Panc1 (cell line): ENCODE measurements at regions not wholly inside any gene's neighbourhood (a gene's known extent, or its start where the extent isn't known, plus 50 kb on each side); places are given as distances from the start of the nearest gene placed in this dataset.

ENCODE experiments used
- ATAC-seq: fragments of 200-7000 bp; cut with Tn5 transposase; 2 replicates; pipeline ENCODE4 v1.9.1; 2020; ENCODE audit warnings: mild to moderate bottlenecking, moderate library complexity
- BruUV-seq: library from RNA; stranded (reverse); fragments of 400-500 nt; replicated peaks from 2 replicates; lab custom pipeline; 2021; lab: Mats Ljungman, UMichigan
- CTCF ChIA-PET: fragments of 300-600 bp; sonication (Branson Sonifier 250); formaldehyde crosslinking; loops from one replicate; lab custom pipeline; 2022; ENCODE audit warnings: antibody characterized with exemption; lab: Charles Lee
- POLR2A ChIA-PET: fragments of 300-600 bp; sonication (Branson Sonifier 250); formaldehyde crosslinking; loops from one replicate; lab custom pipeline; 2022; ENCODE audit warnings: antibody characterized with exemption; lab: Charles Lee
- DNase-seq: peaks from one replicate; pipeline ENCODE4 v3.0.0-alpha.2; 2010; ENCODE audit warnings: low read depth, low spot score
- H3K27ac ChIP-seq: 2 replicates; pipeline ENCODE4 v1.5.1; 2011; ENCODE audit warnings: mild to moderate bottlenecking, low read length, inconsistent platforms
- H3K27me3 ChIP-seq: fragments of 200-500 bp; sonication (Bioruptor generic); 2 replicates; pipeline ENCODE4 v1.6.0; 2014; ENCODE audit warnings: low read length, inconsistent platforms; ENCODE audit not compliant: control insufficient read depth, insufficient read depth
- H3K36me3 ChIP-seq: fragments of 200-500 bp; sonication (Bioruptor generic); 2 replicates; pipeline ENCODE4 v1.5.1; 2014; ENCODE audit warnings: inconsistent platforms, mild to moderate bottlenecking, low read length, moderate library complexity; ENCODE audit not compliant: control insufficient read depth, insufficient read depth
- H3K4me1 ChIP-seq: 2 replicates; pipeline ENCODE4 v1.5.1; 2011; ENCODE audit warnings: inconsistent platforms, mild to moderate bottlenecking, low read length, moderate library complexity; ENCODE audit not compliant: control insufficient read depth, insufficient read depth
- H3K4me3 ChIP-seq, 2 experiments: 2 replicates each; pipeline ENCODE4 v1.5.1; 2011 to 2012; ENCODE audit warnings: low read depth in 2 of 2, low read length in 2 of 2, mild to moderate bottlenecking in 2 of 2, inconsistent platforms in 1 of 2, moderate library complexity in 1 of 2
- H3K9me3 ChIP-seq: fragments of 200-500 bp; sonication (Bioruptor generic); 2 replicates; pipeline ENCODE4 v1.5.1; 2014; ENCODE audit warnings: low read depth, mild to moderate bottlenecking, inconsistent platforms, low read length, moderate library complexity; ENCODE audit not compliant: control insufficient read depth, insufficient read depth
- CTCF ChIP-seq: fragments of 450-650 bp; IDR thresholded peaks from 2 replicates; pipeline ENCODE4 v1.5.1; 2017; ENCODE audit warnings: mild to moderate bottlenecking
- POLR2AphosphoS5 ChIP-seq: IDR thresholded peaks from 2 replicates; pipeline ENCODE4 v1.6.1; 2012; ENCODE audit warnings: mild to moderate bottlenecking, low read depth, low read length, moderate library complexity
- SIN3A ChIP-seq: IDR thresholded peaks from 2 replicates; pipeline ENCODE4 v1.6.1; 2012; ENCODE audit warnings: low read depth, mild to moderate bottlenecking, low read length, moderate library complexity, borderline replicate concordance; ENCODE audit not compliant: insufficient read depth
- TCF7L2 ChIP-seq: IDR thresholded peaks from 2 replicates; pipeline ENCODE4 v1.6.1; 2011; ENCODE audit warnings: mild to moderate bottlenecking, low read depth, low read length, inconsistent platforms
- in situ Hi-C: cut with HindIII; loops from 2 replicates; pipeline ENCODE4 v1.10.0; 2016; ENCODE audit warnings: low sequenced_read_pairs, low pct_unique_long_range_greater_than_20kb
- intact Hi-C: fragments of 100-400 bp; cut with micrococcal nuclease; formaldehyde crosslinking; loops from one replicate; pipeline ENCODE4 v1.10.0; 2022; ENCODE audit not compliant: unreplicated experiment
- TF ChIP-seq, protein P1 (sequence below), 2 experiments: IDR thresholded peaks; 2 replicates each; pipeline ENCODE4 v1.6.1; 2011 to 2012; ENCODE audit warnings: low read depth in 2 of 2, control low read depth in 1 of 2, low read length in 1 of 2, mild to moderate bottlenecking in 1 of 2, moderate library complexity in 1 of 2; ENCODE audit not compliant: insufficient read depth in 1 of 2

DNA sequence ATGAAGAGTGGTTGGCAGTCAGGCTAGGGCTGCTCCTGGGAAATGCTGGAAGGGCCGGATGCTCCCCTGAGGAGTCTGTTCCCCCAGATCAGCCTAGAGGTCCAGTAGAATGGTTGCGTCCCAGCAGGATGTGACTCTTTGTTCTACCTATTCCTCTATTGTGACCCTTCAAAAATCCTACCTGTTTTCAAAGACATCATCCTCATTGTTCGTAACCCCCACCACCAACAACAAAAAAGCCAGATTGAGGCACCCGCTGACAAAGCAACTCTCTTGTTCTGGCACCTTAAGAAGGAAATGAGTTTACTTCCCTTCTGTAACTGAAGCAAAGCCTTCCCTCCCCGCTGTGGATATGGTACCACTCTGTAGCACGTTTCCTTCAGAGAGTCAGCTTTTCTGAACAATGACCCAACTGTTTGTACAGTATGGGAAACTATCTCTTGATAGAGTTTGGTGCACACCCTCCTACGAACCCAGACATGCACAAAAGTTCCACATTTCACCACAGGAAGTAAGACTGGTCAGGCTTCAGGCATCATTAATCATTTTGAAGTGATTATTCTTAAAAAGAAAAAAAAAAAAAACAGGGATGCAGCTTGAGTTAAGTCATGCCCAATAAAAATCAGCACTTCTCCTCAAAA lies 207.2 kb downstream of the ENC1 start:
- intact Hi-C loops, result no loop called here
- TF ChIP-seq SIN3A (no peak), TCF7L2 (no peak), CTCF (no peak), POLR2AphosphoS5 (no peak)
- TF ChIP-seq, protein P1, sequence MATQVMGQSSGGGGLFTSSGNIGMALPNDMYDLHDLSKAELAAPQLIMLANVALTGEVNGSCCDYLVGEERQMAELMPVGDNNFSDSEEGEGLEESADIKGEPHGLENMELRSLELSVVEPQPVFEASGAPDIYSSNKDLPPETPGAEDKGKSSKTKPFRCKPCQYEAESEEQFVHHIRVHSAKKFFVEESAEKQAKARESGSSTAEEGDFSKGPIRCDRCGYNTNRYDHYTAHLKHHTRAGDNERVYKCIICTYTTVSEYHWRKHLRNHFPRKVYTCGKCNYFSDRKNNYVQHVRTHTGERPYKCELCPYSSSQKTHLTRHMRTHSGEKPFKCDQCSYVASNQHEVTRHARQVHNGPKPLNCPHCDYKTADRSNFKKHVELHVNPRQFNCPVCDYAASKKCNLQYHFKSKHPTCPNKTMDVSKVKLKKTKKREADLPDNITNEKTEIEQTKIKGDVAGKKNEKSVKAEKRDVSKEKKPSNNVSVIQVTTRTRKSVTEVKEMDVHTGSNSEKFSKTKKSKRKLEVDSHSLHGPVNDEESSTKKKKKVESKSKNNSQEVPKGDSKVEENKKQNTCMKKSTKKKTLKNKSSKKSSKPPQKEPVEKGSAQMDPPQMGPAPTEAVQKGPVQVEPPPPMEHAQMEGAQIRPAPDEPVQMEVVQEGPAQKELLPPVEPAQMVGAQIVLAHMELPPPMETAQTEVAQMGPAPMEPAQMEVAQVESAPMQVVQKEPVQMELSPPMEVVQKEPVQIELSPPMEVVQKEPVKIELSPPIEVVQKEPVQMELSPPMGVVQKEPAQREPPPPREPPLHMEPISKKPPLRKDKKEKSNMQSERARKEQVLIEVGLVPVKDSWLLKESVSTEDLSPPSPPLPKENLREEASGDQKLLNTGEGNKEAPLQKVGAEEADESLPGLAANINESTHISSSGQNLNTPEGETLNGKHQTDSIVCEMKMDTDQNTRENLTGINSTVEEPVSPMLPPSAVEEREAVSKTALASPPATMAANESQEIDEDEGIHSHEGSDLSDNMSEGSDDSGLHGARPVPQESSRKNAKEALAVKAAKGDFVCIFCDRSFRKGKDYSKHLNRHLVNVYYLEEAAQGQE (IDR thresholded peaks at IDR 0.05; ENCODE audit: insufficient read depth in 1 of 2, low read depth in 2 of 2, low read length in 1 of 2), result no peak
- Histone ChIP-seq H3K27ac (no peak overlapping the region), H3K27me3 (no peaks in the 10 kb centered on the region), H3K9me3 (no peaks in the 10 kb centered on the region), H3K36me3 (no peaks in the 10 kb centered on the region), H3K4me1 (no peaks in the 10 kb centered on the region), H3K4me3 (no peak overlapping the region)
- in situ Hi-C loops, result no loop called here
- no peak for DNase-seq
- ChIA-PET CTCF (no interaction called here), POLR2A (interaction anchor here (0.6 to 0.7 kb wide), 3 partner anchors 15 to 268 kb away, joined by 3 to 7 read pairs (median 3); no protein-coding TSS in a partner anchor)
- ATAC-seq, result no peak
- no TSS peak for BruUV-seq

GRCh38 chr5:74432721-74433120 lies 207.8 kb downstream of the ENC1 start:
- Histone ChIP-seq H3K4me1 (no peaks in the 10 kb centered on the region), H3K27ac (no peak overlapping the region), H3K9me3 (no peaks in the 10 kb centered on the region), H3K27me3 (no peaks in the 10 kb centered on the region), H3K36me3 (no peaks in the 10 kb centered on the region), H3K4me3 (no peak overlapping the region)
- DNase-seq, result no peak
- no peak for ATAC-seq
- intact Hi-C loops (no loop called here), in situ Hi-C loops (no loop called here)
- ChIA-PET CTCF (no interaction called here), POLR2A (no interaction called here)
- BruUV-seq, result no TSS peak
- TF ChIP-seq SIN3A (no peak), CTCF (no peak), TCF7L2 (no peak), POLR2AphosphoS5 (no peak)
- TF ChIP-seq, protein P1 (IDR thresholded peaks at IDR 0.05; ENCODE audit: insufficient read depth in 1 of 2, low read depth in 2 of 2, low read length in 1 of 2), result no peak
